ENCODE measurements at regions not wholly inside any gene's neighbourhood (a gene's known extent, or its start where the extent isn't known, plus 50 kb on each side); places are given as distances from the start of the nearest gene placed in this dataset.

DNA sequence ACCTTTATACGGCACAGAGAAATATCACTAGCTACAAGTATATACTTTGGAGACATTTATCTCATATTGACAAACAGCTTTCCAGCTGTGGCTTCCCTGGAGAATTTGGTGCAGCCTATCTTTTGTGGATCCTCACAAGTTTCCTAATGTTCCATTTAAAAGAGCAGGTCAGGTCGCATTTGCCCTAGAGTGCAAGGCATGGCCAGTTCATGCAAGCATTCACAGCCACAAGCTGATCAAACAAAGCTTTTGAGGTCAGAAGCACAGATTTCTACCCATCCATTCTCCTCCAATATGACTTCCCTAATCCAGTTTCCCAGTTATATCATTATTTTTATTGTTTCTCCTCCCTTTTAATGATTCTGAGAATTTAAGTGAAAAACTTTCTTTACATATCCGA lies 1008.4 kb upstream of the AGA start:
- TF ChIP-seq, protein P1, sequence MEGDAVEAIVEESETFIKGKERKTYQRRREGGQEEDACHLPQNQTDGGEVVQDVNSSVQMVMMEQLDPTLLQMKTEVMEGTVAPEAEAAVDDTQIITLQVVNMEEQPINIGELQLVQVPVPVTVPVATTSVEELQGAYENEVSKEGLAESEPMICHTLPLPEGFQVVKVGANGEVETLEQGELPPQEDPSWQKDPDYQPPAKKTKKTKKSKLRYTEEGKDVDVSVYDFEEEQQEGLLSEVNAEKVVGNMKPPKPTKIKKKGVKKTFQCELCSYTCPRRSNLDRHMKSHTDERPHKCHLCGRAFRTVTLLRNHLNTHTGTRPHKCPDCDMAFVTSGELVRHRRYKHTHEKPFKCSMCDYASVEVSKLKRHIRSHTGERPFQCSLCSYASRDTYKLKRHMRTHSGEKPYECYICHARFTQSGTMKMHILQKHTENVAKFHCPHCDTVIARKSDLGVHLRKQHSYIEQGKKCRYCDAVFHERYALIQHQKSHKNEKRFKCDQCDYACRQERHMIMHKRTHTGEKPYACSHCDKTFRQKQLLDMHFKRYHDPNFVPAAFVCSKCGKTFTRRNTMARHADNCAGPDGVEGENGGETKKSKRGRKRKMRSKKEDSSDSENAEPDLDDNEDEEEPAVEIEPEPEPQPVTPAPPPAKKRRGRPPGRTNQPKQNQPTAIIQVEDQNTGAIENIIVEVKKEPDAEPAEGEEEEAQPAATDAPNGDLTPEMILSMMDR (IDR thresholded peaks at IDR 0.05): no peak
- TF ChIP-seq POLR2A (IDR thresholded peaks at IDR 0.05): no peak
